GM12878 (cell line): ENCODE measurements at regions not wholly inside any gene's neighbourhood (a gene's known extent, or its start where the extent isn't known, plus 50 kb on each side); places are given as distances from the start of the nearest gene placed in this dataset.

Experiments
- ATAC-seq: fragments of 200-7000 bp; cut with Tn5 transposase; 3 replicates; pipeline ENCODE4 v1.9.1; 2020; ENCODE audit warnings: mild to moderate bottlenecking, moderate library complexity
- BruUV-seq: library from RNA; stranded (reverse); fragments of 400-500 nt; replicated peaks from 2 replicates; lab custom pipeline; 2021; lab: Mats Ljungman, UMichigan
- CTCF ChIA-PET: fragments of 300-600 bp; sonication (Branson Sonifier 250); formaldehyde crosslinking; extraction: SDS; loops from one replicate; lab custom pipeline; 2021; ENCODE audit warnings: inconsistent platforms; lab: Yijun Ruan, JAX
- POLR2A ChIA-PET: fragments of 350-600 bp; formaldehyde crosslinking; extraction: SDS; loops from one replicate; lab custom pipeline; 2021; ENCODE audit warnings: inconsistent platforms; lab: Charles Lee
- RAD21 ChIA-PET: fragments of 300-600 bp; sonication (Branson Sonifier 250); formaldehyde crosslinking; loops from one replicate; lab custom pipeline; 2023; ENCODE audit warnings: antibody characterized with exemption; ENCODE audit not compliant: unreplicated experiment; lab: Charles Lee
- SMC1A ChIA-PET: fragments of 300-600 bp; sonication (Branson Sonifier 250); formaldehyde crosslinking; loops from one replicate; lab custom pipeline; 2023; ENCODE audit not compliant: unreplicated experiment, uncharacterized antibody; lab: Charles Lee
- DNase-seq: peaks from one replicate; pipeline ENCODE4 v3.0.0-alpha.2; 2011; ENCODE audit warnings: low read depth, low spot score
- FAIRE-seq: peaks from 3 replicates; lab custom pipeline; 2011; peaks lifted over from hg19 to GRCh38; lab: Jason Lieb, UNC
- H2AFZ ChIP-seq: 2 replicates; pipeline ENCODE4 v1.6.0; 2011; ENCODE audit warnings: low read depth, low read length, control low read depth; ENCODE audit not compliant: control insufficient read depth
- H3K27ac ChIP-seq: 2 replicates; pipeline ENCODE4 v1.5.1; 2011; ENCODE audit warnings: control low read depth; ENCODE audit not compliant: control insufficient read depth, insufficient read depth
- H3K27me3 ChIP-seq, 2 experiments: replicated peaks in 1 of 2; 2 replicates each; pipeline versions ENCODE4 v1.6.0 to v1.6.1; 2011; ENCODE audit warnings: low read length in 1 of 2; ENCODE audit not compliant: control insufficient read depth in 2 of 2, insufficient read depth in 2 of 2
- H3K36me3 ChIP-seq, 2 experiments: 2 replicates each; pipeline ENCODE4 v1.5.1; 2011; ENCODE audit warnings: low read length in 1 of 2; ENCODE audit not compliant: control insufficient read depth in 2 of 2, insufficient read depth in 2 of 2
- H3K4me1 ChIP-seq: 2 replicates; pipeline ENCODE4 v1.6.1; 2011; ENCODE audit warnings: mild to moderate bottlenecking, low read length, moderate library complexity, mixed read lengths; ENCODE audit not compliant: control insufficient read depth, insufficient read depth
- H3K4me2 ChIP-seq: 2 replicates; pipeline ENCODE4 v1.6.0; 2011; ENCODE audit warnings: control low read depth; ENCODE audit not compliant: control insufficient read depth, insufficient read depth
- H3K4me3 ChIP-seq: fragments of 200-600 bp; sonication (generic); 2 replicates; pipeline ENCODE4 v1.5.1; 2016
- H3K79me2 ChIP-seq: 2 replicates; pipeline ENCODE4 v1.6.0; 2011; ENCODE audit warnings: low read length; ENCODE audit not compliant: control insufficient read depth, insufficient read depth
- H3K9ac ChIP-seq: 2 replicates; pipeline ENCODE4 v1.8.0; 2011; ENCODE audit warnings: low read length, control low read depth, mixed read lengths; ENCODE audit not compliant: control insufficient read depth, insufficient read depth
- H3K9me3 ChIP-seq: replicated peaks from 3 replicates; pipeline ENCODE4 v1.5.1; 2011; ENCODE audit warnings: mild to moderate bottlenecking, low read length; ENCODE audit not compliant: control insufficient read depth, insufficient read depth
- H4K20me1 ChIP-seq: 2 replicates; pipeline ENCODE4 v1.6.0; 2011; ENCODE audit not compliant: control insufficient read depth, insufficient read depth
- BACH1 ChIP-seq: fragments of 450-650 bp; IDR thresholded peaks from 2 replicates; pipeline ENCODE4 v1.6.1; 2017; ENCODE audit warnings: mild to moderate bottlenecking, borderline replicate concordance
- BCL11A ChIP-seq: IDR thresholded peaks from 2 replicates; pipeline ENCODE4 v1.6.1; 2011; ENCODE audit warnings: low read depth, low read length
- CREB1 ChIP-seq: IDR thresholded peaks from 2 replicates; pipeline ENCODE4 v1.6.1; 2012; ENCODE audit warnings: low read depth, mild to moderate bottlenecking, inconsistent platforms
- EZH2 ChIP-seq: IDR thresholded peaks from 2 replicates; pipeline ENCODE4 v1.6.1; 2012; ENCODE audit warnings: low read depth, mild to moderate bottlenecking, control low read depth, inconsistent platforms, low read length, borderline replicate concordance; ENCODE audit not compliant: control insufficient read depth
- HDAC2 ChIP-seq: fragments of 200-600 bp; sonication (generic); IDR thresholded peaks from 2 replicates; pipeline ENCODE4 v1.6.1; 2017
- LARP7 ChIP-seq: fragments of 450-650 bp; IDR thresholded peaks from 2 replicates; pipeline ENCODE4 v1.6.1; 2017; ENCODE audit warnings: mild to moderate bottlenecking
- NFXL1 ChIP-seq: fragments of 450-650 bp; IDR thresholded peaks from 2 replicates; pipeline ENCODE4 v1.6.1; 2017; ENCODE audit warnings: antibody characterized with exemption, mild to moderate bottlenecking, borderline replicate concordance
- POU2F2 ChIP-seq: IDR thresholded peaks from 3 replicates; pipeline ENCODE4 v1.6.1; 2011; ENCODE audit warnings: low read depth, mild to moderate bottlenecking, low read length, borderline replicate concordance
- SMAD5 ChIP-seq: IDR thresholded peaks from 2 replicates; pipeline ENCODE4 v1.6.1; 2016; ENCODE audit warnings: antibody characterized with exemption, low read depth
- STAT3 ChIP-seq: IDR thresholded peaks from 2 replicates; pipeline ENCODE4 v1.6.1; 2011; ENCODE audit warnings: low read depth, low read length, improper control_type of control experiment
- ZBED1 ChIP-seq: IDR thresholded peaks from 2 replicates; pipeline ENCODE4 v1.6.1; 2016; ENCODE audit warnings: borderline replicate concordance
- WGBS: methylation state at CpG from one replicate; pipeline ENCODE4 v1.1.6; 2016; ENCODE audit warnings: low lambda C conversion rate; ENCODE audit not compliant: insufficient replicate concordance, insufficient coverage; ENCODE audit errors: missing lambda C conversion rate; 5-methylcytosine and 5-hydroxymethylcytosine counted together
- in situ Hi-C: fragments of 300-500 bp; cut with MboI; formaldehyde crosslinking; loops from 9 replicates; pipeline ENCODE4 v1.14.3; 2018; ENCODE audit warnings: mixed read lengths
- intact Hi-C: fragments of 100-400 bp; cut with micrococcal nuclease; formaldehyde crosslinking; loops from one replicate; pipeline ENCODE4 v1.14.2; 2022; ENCODE audit not compliant: unreplicated experiment

- TF ChIP-seq HDAC2 (no peak), BCL11A (no peak), NFXL1 (no peak), STAT3 (no peak), BACH1 (no peak), POU2F2 (no peak), EZH2 (no peak), SMAD5 (no peak), ZBED1 (no peak), LARP7 (no peak), CREB1 (no peak)
- Histone ChIP-seq H3K27me3 (no peaks in the 10 kb centered on the region), H3K79me2 (no peaks in the 10 kb centered on the region), H2AFZ (no peak overlapping the region), H3K36me3 (no peaks in the 10 kb centered on the region), H3K27ac (no peak overlapping the region), H4K20me1 (no peaks in the 10 kb centered on the region), H3K4me1 (no peaks in the 10 kb centered on the region), H3K9ac (no peak overlapping the region), H3K4me3 (no peak overlapping the region), H3K9me3 (no peaks in the 10 kb centered on the region), H3K4me2 (no peak overlapping the region)
- no peak for FAIRE-seq
- ChIA-PET SMC1A (interaction anchor here (1.4 kb wide), 1 partner anchor 12 kb away, joined by 3 read pairs; no protein-coding TSS in a partner anchor), CTCF (no interaction called here), POLR2A (no interaction called here), RAD21 (no interaction called here)
- WGBS: 0% methylated on average over 4 of the region's 4 CpGs
- no peak for ATAC-seq
- in situ Hi-C loops: no loop called here
- no TSS peak for BruUV-seq
- intact Hi-C loops: no loop called here
- DNase-seq: no peak
These were observed 437.3 kb upstream of the BCHE start for GRCh38 chr3:166274351-166275023.
